Osteocyte (in vitro differentiated cells): ENCODE measurements at regions not wholly inside any gene's neighbourhood (a gene's known extent, or its start where the extent isn't known, plus 50 kb on each side); places are given as distances from the start of the nearest gene placed in this dataset.
"Not testable (repeated sequence)": the region's sequence is repeated elsewhere in the genome, so short reads cannot be mapped to it uniquely, and the experiment has no call there.

Experiments used
- DNase-seq: peaks from one replicate; pipeline ENCODE4 v3.0.0; 2021; ENCODE audit warnings: mixed read lengths; ENCODE audit not compliant: unreplicated experiment; ENCODE audit errors: extremely low spot score
- H3K27ac Mint-ChIP-seq: one replicate; pipeline ENCODE4 v1.8.0; 2021; ENCODE audit warnings: mild to moderate bottlenecking, mixed read lengths; ENCODE audit not compliant: unreplicated experiment
- H3K27me3 Mint-ChIP-seq: one replicate; pipeline ENCODE4 v1.8.0; 2021; ENCODE audit warnings: mixed read lengths; ENCODE audit not compliant: unreplicated experiment
- H3K36me3 Mint-ChIP-seq: one replicate; pipeline ENCODE4 v1.8.0; 2021; ENCODE audit warnings: mixed read lengths; ENCODE audit not compliant: unreplicated experiment
- H3K4me1 Mint-ChIP-seq: one replicate; pipeline ENCODE4 v1.8.0; 2021; ENCODE audit warnings: mixed read lengths; ENCODE audit not compliant: unreplicated experiment
- H3K4me3 Mint-ChIP-seq: one replicate; pipeline ENCODE4 v1.8.0; 2021; ENCODE audit warnings: mild to moderate bottlenecking, moderate library complexity, mixed read lengths; ENCODE audit not compliant: unreplicated experiment
- H3K9me3 Mint-ChIP-seq: one replicate; pipeline ENCODE4 v1.8.0; 2021; ENCODE audit warnings: mixed read lengths; ENCODE audit not compliant: unreplicated experiment
- TF ChIP-seq, protein P1 (sequence below): fragments of 200-600 bp; sonication (generic); IDR thresholded peaks from 2 replicates; pipeline ENCODE4 v1.5.0; 2021; ENCODE audit warnings: antibody characterized with exemption, mild to moderate bottlenecking, moderate library complexity

DNA sequence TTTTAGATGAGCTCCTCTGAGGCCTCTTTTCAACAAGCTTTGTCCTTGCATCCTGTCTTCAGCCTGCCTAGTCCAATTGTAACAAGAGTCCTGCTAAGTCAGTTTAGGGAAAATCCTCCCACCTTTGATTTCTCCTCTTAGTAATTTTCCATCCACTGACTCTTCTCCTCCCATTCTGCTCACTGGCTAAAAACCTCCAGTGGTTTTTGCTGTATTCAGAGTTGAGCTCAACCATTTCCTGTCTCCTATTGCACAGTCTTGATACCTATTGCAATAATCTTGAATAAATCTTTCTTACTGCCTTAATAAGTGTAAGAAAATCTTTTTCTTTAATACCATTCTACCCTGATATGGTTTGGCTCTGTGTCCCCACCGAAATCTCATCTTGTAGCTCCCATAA is 117.8 kb upstream of the ENPP6 start:
- H3K9me3 Mint-ChIP-seq: peaks cover 5% of the 10 kb centered on the region
- H3K4me1 Mint-ChIP-seq: no peaks in the 10 kb centered on the region
- H3K4me3 Mint-ChIP-seq: no peak overlapping the region
- TF ChIP-seq, protein P1, sequence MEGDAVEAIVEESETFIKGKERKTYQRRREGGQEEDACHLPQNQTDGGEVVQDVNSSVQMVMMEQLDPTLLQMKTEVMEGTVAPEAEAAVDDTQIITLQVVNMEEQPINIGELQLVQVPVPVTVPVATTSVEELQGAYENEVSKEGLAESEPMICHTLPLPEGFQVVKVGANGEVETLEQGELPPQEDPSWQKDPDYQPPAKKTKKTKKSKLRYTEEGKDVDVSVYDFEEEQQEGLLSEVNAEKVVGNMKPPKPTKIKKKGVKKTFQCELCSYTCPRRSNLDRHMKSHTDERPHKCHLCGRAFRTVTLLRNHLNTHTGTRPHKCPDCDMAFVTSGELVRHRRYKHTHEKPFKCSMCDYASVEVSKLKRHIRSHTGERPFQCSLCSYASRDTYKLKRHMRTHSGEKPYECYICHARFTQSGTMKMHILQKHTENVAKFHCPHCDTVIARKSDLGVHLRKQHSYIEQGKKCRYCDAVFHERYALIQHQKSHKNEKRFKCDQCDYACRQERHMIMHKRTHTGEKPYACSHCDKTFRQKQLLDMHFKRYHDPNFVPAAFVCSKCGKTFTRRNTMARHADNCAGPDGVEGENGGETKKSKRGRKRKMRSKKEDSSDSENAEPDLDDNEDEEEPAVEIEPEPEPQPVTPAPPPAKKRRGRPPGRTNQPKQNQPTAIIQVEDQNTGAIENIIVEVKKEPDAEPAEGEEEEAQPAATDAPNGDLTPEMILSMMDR: no peak
- no peaks in the 10 kb centered on the region for H3K36me3 Mint-ChIP-seq
- H3K27me3 Mint-ChIP-seq: no peaks in the 10 kb centered on the region
- no peak for DNase-seq
- H3K27ac Mint-ChIP-seq: no peak overlapping the region

DNA sequence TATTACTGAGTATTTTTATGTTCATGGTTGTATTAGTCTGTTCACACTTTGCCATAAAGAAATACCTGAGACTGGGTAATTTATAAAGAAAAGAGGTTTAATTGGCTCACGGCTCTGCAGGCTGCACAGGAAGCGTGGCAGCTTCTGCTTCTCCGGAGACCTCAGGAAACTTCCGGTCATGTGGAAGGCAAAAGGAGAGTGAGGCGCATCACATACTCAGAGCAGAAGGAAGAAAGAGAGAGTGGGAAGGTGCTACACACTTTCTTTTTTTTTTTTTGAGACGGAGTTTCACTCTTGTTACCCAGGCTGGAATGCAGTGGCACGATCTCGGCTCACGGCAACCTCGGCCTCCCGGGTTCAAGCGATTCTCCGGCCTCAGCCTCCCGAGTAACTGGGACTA is 115.8 kb upstream of the ENPP6 start:
- not testable (repeated sequence) for DNase-seq, H3K9me3 Mint-ChIP-seq, H3K27me3 Mint-ChIP-seq, H3K27ac Mint-ChIP-seq, H3K36me3 Mint-ChIP-seq, H3K4me1 Mint-ChIP-seq, H3K4me3 Mint-ChIP-seq

DNA sequence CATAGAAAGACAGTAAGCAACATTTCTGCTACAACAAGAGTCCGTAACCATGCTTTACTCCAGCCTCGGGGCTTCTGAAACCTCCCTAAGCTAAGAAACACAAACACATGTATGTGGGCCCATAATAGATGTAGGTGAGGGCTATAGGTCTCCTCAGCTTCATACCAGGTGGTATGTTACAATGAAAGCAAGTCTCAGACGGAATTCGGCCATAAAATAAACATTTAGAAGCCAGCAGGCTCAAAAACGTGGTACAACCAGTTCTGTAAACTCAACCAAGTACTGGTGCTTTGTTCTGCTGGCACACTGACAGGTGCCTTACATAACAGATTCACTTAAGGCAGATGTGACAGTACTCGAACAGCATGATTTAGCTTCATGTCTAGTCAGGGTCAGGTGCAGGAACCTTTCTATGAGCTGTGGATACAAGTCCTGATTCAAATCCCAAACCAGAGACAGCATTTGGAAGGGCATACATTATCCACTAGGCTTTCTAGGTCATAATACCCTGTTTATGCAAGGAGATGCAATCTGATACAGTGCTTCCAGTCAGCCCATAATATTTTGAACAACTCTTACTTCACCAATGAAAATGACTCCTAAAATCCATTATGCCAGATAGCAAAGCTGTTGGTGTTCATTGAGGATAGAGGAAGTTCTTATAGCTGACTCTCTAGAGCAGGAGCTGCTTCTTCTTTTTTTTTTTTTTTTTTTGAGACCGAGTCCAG is 113.8 kb upstream of the ENPP6 start:
- Mint-ChIP-seq H3K27ac (no peak overlapping the region), H3K4me1 (no peaks in the 10 kb centered on the region), H3K9me3 (no peaks in the 10 kb centered on the region), H3K4me3 (no peak overlapping the region), H3K27me3 (no peaks in the 10 kb centered on the region), H3K36me3 (no peaks in the 10 kb centered on the region)
- DNase-seq: no peak
- TF ChIP-seq, protein P1: no peak

DNA sequence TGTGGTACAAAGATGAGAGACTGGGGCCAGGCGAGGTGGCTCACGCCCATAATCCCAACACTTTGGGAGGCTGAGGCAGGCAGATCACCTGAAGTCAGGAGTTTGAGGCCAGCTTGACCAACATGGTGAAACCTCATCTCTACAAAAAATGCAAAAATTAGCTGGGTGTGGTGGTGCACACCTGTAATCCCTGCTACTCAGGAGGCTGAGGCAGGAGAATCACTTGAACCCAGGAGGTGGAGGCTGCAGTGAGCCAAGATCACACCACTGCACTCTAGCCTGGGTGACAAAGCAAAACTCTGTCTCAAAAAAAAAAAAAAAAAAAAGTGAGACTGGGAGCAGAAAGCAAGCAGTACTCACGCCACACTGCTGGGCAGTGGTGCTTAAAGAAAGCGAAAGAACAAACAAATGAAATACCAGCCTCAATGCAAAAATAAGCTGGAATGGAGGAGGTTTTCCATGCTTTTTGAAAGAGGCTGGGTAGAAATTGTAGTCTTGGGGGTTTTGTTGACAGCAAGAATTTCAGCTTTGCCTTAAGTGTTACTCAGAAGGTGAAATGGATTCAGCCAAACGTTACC is 112.9 kb upstream of the ENPP6 start:
- not testable (repeated sequence) for H3K36me3 Mint-ChIP-seq, H3K27me3 Mint-ChIP-seq, DNase-seq, H3K27ac Mint-ChIP-seq, H3K9me3 Mint-ChIP-seq, H3K4me3 Mint-ChIP-seq, H3K4me1 Mint-ChIP-seq

DNA sequence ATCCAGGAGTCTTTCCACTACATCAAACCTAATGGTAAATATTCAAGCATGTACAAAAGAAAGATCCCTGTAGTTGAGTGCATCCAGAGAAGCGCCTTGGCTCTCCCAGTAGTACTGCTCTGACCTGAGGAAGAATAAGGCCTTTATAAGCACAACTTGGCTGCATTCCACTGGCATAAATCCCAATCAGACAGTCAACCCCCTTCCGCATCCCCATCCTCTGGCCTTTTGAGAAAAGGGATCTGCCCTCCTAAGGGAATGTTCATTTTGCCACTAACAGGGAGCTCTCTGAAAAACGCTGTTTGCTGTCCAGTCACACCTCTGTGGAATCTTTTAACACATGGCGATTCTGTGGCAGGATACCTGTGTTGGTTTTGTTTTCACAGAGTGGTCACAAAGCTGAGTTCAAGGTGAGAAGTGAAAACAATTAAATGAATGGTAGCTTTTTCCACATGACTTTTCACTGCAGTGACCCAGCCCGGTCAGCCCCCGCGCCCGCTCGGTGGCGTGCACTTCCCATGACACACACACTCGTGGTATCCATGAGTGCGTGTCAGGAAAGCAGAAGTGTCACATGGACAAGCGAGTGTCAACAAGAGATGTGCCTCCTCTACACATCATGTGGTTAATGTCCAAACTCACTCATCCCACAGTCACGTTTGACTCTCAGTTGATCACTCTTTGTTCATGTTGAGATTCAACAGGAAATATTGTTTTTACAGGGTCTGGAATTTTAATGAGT is 112.2 kb upstream of the ENPP6 start:
- Mint-ChIP-seq H3K27ac (no peak overlapping the region), H3K9me3 (no peaks in the 10 kb centered on the region), H3K36me3 (no peaks in the 10 kb centered on the region), H3K27me3 (peaks cover 6% of the 10 kb centered on the region), H3K4me3 (no peak overlapping the region), H3K4me1 (no peaks in the 10 kb centered on the region)
- no peak for DNase-seq
- TF ChIP-seq, protein P1: no peak

DNA sequence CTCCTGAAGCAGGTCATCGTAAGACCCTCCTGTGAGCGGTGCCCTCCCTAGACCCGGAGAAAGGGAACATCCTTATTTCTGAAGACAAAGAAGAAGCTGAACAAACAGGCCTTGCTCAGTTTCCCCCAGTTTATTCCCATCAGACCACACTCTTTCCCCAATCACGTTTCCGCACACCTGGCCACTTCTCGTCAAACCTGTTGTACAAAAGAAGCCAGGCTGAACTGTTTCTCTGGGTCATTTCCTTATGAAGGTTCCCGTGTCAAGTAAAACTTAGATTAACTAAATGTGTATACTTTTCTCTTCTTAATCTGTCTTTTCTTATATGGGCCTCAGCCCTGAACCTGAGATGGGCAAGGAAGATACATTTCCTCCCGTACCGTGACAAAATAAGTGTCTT is 111.6 kb upstream of the ENPP6 start:
- H3K4me1 Mint-ChIP-seq: no peaks in the 10 kb centered on the region
- TF ChIP-seq, protein P1: no peak
- peaks cover 8% of the 10 kb centered on the region for H3K27me3 Mint-ChIP-seq

More for the DNA sequence above, 111.6 kb upstream of the ENPP6 start:
- DNase-seq: no peak
- no peak overlapping the region for H3K27ac Mint-ChIP-seq
- no peaks in the 10 kb centered on the region for H3K36me3 Mint-ChIP-seq
- H3K4me3 Mint-ChIP-seq: no peak overlapping the region
- no peaks in the 10 kb centered on the region for H3K9me3 Mint-ChIP-seq
